Activated CD4-positive, alpha-beta memory T cell treated with anti-CD3 and anti-CD28 coated beads for 36 hours (primary cell): ENCODE measurements at regions not wholly inside any gene's neighbourhood (a gene's known extent, or its start where the extent isn't known, plus 50 kb on each side); places are given as distances from the start of the nearest gene placed in this dataset.
"Not testable (repeated sequence)": the region's sequence is repeated elsewhere in the genome, so short reads cannot be mapped to it uniquely, and the experiment has no call there.

Experiments
- CTCF ChIA-PET: fragments of 350-600 bp; sonication (Branson Sonifier 250); formaldehyde crosslinking; loops from one replicate; lab custom pipeline; 2021; ENCODE audit warnings: antibody characterized with exemption, inconsistent platforms; lab: Charles Lee
- POLR2A ChIA-PET: fragments of 350-600 bp; sonication (Branson Sonifier 250); formaldehyde crosslinking; loops from one replicate; lab custom pipeline; 2021; ENCODE audit warnings: antibody characterized with exemption; lab: Charles Lee
- DNase-seq: peaks from one replicate; pipeline ENCODE4 v3.0.0-alpha.2; 2020
- H3K27ac Mint-ChIP-seq: one replicate; pipeline ENCODE4 v1.8.0; 2021; ENCODE audit warnings: mixed read lengths
- H3K27me3 Mint-ChIP-seq: one replicate; pipeline ENCODE4 v1.8.0; 2021; ENCODE audit warnings: mixed read lengths
- H3K36me3 Mint-ChIP-seq: one replicate; pipeline ENCODE4 v1.8.0; 2021; ENCODE audit warnings: mixed read lengths
- H3K4me1 Mint-ChIP-seq: one replicate; pipeline ENCODE4 v1.8.0; 2021; ENCODE audit warnings: low read depth, mixed read lengths
- H3K4me3 Mint-ChIP-seq: one replicate; pipeline ENCODE4 v1.8.0; 2021; ENCODE audit warnings: mild to moderate bottlenecking, mixed read lengths
- H3K9me3 Mint-ChIP-seq: one replicate; pipeline ENCODE4 v1.8.0; 2021; ENCODE audit warnings: mixed read lengths
- intact Hi-C: fragments of 100-400 bp; cut with micrococcal nuclease; formaldehyde crosslinking; loops from one replicate; pipeline ENCODE4 v1.15.1; 2023

DNA sequence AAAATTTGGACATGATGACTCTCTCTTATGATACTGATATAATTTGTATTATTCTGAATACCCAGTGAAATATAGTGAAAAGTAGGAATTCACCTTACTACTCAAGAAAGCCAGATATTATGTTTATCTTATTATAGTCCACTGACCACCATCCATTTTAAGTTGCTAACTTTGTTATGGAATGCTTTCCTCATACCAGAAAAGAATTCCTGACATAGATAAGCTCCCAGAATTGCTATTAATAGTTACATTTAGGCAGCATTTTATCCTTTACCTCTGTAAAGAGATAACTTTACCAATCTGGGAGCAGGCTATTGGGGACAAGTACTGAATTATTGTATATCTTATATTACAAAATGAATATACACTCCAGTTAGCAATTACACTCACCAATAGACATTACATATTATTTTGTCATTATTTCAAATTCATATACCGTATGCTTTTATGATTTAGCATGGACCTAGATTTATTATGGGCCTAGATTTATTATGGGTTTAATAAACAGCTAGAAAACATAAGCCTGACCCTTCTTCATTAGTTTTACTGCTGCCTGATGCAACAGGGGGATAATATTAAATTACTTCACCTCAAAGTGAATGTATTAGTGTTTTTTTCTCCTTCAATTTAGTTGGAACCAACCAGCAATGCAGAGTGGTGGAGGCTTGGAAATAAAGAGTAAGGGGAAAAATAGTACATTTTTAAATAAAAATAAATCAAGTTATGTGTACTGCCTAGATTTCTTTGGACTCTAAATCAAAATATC, 1886.1 kb downstream of the PCDH9 start:
- CTCF ChIA-PET = no interaction called here
- no peaks in the 10 kb centered on the region for H3K27me3 Mint-ChIP-seq
- H3K36me3 Mint-ChIP-seq = no peaks in the 10 kb centered on the region
- POLR2A ChIA-PET = no interaction called here
- intact Hi-C loops = no loop called here
- no peaks in the 10 kb centered on the region for H3K4me1 Mint-ChIP-seq
- H3K9me3 Mint-ChIP-seq = peaks cover 9% of the 10 kb centered on the region
- no peak overlapping the region for H3K4me3 Mint-ChIP-seq
- no peak for DNase-seq
- no peak overlapping the region for H3K27ac Mint-ChIP-seq

DNA sequence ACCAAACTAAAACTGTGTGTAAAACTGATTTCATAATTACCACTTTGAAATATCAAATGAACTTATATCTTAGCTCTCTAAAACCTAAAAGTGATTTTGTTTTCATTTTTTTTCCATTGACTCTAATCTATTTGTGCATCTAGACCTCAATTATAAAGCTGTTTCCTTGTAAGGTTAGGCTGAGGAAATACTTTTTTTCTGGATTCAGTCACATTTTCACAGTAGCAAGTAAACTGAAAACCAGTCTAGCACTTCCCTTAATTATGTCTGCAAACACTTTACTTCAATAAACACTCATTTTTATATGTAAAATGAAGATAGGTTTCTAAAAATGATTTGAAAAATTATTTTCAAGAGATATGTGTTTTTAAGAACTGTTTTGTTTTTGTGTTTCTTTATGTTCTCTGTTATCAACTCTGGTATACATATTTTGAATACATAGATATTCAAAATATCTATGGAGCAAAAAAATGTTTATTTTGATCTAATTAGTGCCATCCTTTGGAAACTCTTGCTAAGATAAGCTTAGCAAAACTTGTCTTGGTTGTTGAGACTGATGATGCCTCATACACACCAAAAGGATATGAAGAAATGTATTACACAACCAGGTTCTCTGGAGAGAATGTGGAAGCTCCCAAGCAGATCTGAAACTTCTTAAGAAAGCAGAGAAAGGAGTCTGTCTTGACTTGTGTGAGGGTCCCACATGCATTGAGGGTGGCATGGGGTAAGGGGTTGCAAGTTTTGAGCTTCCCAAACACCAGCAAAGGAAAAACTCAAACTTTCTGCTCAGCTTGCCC, 1887.4 kb downstream of the PCDH9 start:
- DNase-seq = no peak
- Mint-ChIP-seq H3K9me3 (peaks cover 9% of the 10 kb centered on the region), H3K36me3 (no peaks in the 10 kb centered on the region), H3K4me3 (no peak overlapping the region), H3K27me3 (no peaks in the 10 kb centered on the region), H3K27ac (no peak overlapping the region), H3K4me1 (no peaks in the 10 kb centered on the region)
- ChIA-PET CTCF (no interaction called here), POLR2A (no interaction called here)
- intact Hi-C loops = no loop called here

- Mint-ChIP-seq H3K9me3 (no peaks in the 10 kb centered on the region), H3K4me3 (no peak overlapping the region), H3K27me3 (no peaks in the 10 kb centered on the region), H3K27ac (no peak overlapping the region), H3K36me3 (no peaks in the 10 kb centered on the region), H3K4me1 (no peaks in the 10 kb centered on the region)
- intact Hi-C loops = no loop called here
- CTCF ChIA-PET = no interaction called here
- POLR2A ChIA-PET = no interaction called here
- no peak for DNase-seq
These were observed 1890.9 kb downstream of the PCDH9 start for GRCh38 chr13:65339241-65339640.

- DNase-seq = no peak
- no peaks in the 10 kb centered on the region for H3K36me3 Mint-ChIP-seq
- H3K4me3 Mint-ChIP-seq = no peak overlapping the region
- H3K27me3 Mint-ChIP-seq = no peaks in the 10 kb centered on the region
- CTCF ChIA-PET = no interaction called here
- POLR2A ChIA-PET = no interaction called here
- intact Hi-C loops = no loop called here
- H3K4me1 Mint-ChIP-seq = no peaks in the 10 kb centered on the region
- H3K27ac Mint-ChIP-seq = no peak overlapping the region
- no peaks in the 10 kb centered on the region for H3K9me3 Mint-ChIP-seq
These were observed 1893.2 kb downstream of the PCDH9 start for GRCh38 chr13:65336916-65337315.

GRCh38 chr13:65336087-65336749, 1893.9 kb downstream of the PCDH9 start:
- H3K4me1 Mint-ChIP-seq = no peaks in the 10 kb centered on the region
- ChIA-PET CTCF (no interaction called here), POLR2A (no interaction called here)
- H3K27me3 Mint-ChIP-seq = no peaks in the 10 kb centered on the region
- no peak overlapping the region for H3K27ac Mint-ChIP-seq
- no peak overlapping the region for H3K4me3 Mint-ChIP-seq
- no peaks in the 10 kb centered on the region for H3K9me3 Mint-ChIP-seq
- DNase-seq = no peak
- intact Hi-C loops = no loop called here
- no peaks in the 10 kb centered on the region for H3K36me3 Mint-ChIP-seq

GRCh38 chr13:65330691-65331090, 1899.4 kb downstream of the PCDH9 start:
- Mint-ChIP-seq H3K27me3 (no peaks in the 10 kb centered on the region), H3K36me3 (no peaks in the 10 kb centered on the region), H3K4me3 (no peak overlapping the region), H3K4me1 (no peaks in the 10 kb centered on the region), H3K9me3 (peaks cover 2% of the 10 kb centered on the region), H3K27ac (no peak overlapping the region)
- CTCF ChIA-PET = no interaction called here
- DNase-seq = no peak
- POLR2A ChIA-PET = no interaction called here
- intact Hi-C loops = no loop called here

- POLR2A ChIA-PET = no interaction called here
- Mint-ChIP-seq H3K27ac (no peak overlapping the region), H3K4me1 (no peaks in the 10 kb centered on the region), H3K36me3 (no peaks in the 10 kb centered on the region), H3K27me3 (no peaks in the 10 kb centered on the region), H3K9me3 (peaks cover 2% of the 10 kb centered on the region), H3K4me3 (no peak overlapping the region)
- DNase-seq = no peak
- CTCF ChIA-PET = no interaction called here
- intact Hi-C loops = no loop called here
These were observed 1899.8 kb downstream of the PCDH9 start for GRCh38 chr13:65330287-65330686.

DNA sequence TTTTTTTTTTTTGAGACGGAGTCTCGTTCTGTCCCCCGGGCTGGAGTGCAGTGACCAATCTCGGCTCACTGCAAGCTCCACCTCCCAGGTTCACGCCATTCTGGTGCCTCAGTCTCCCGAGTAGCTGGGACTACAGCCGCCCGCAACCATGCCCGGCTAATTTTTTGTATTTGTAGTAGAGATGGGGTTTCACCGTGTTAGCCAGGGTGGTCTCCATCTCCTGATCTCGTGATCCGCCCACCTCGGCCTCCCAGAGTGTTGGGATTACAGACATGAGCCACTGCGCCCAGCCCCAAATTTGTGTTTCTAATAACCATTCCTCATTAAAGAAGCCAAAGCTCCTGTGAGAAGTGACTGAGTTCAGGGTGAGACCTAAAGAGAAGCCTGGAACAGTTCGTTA, 1906.9 kb downstream of the PCDH9 start:
- H3K4me1 Mint-ChIP-seq, DNase-seq, intact Hi-C loops, CTCF ChIA-PET, H3K27ac Mint-ChIP-seq, H3K27me3 Mint-ChIP-seq, POLR2A ChIA-PET, H3K36me3 Mint-ChIP-seq, H3K9me3 Mint-ChIP-seq, H3K4me3 Mint-ChIP-seq: not testable (repeated sequence)

- H3K4me1 Mint-ChIP-seq, H3K27ac Mint-ChIP-seq, POLR2A ChIA-PET, DNase-seq, H3K4me3 Mint-ChIP-seq, H3K9me3 Mint-ChIP-seq, H3K36me3 Mint-ChIP-seq, H3K27me3 Mint-ChIP-seq, intact Hi-C loops, CTCF ChIA-PET: not testable (repeated sequence)
These were observed 1908.7 kb downstream of the PCDH9 start for GRCh38 chr13:65321423-65321822.

DNA sequence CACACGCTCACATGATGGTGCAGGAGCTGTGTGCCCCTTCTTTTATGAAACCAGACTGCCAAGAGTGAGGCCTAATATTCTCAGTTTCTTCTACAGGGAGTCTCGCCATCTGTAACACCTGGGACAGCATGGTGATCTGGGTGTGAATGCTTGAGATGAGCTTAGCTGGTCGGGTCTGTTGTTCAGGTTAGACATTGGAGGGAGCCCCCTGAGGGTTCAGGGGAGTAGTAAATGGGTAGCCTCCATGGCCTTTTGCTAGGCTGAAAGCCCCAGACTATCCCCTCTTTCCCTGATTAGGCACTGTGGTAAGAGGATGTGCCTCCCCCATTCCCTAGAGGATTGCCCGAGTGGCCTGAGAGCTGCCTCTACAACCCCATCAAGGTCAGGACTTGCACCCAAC, 1916.1 kb downstream of the PCDH9 start:
- ChIA-PET POLR2A (no interaction called here), CTCF (no interaction called here)
- H3K27ac Mint-ChIP-seq = no peak overlapping the region
- DNase-seq = no peak
- no peaks in the 10 kb centered on the region for H3K27me3 Mint-ChIP-seq
- no peaks in the 10 kb centered on the region for H3K36me3 Mint-ChIP-seq
- peaks cover 15% of the 10 kb centered on the region for H3K9me3 Mint-ChIP-seq
- H3K4me1 Mint-ChIP-seq = no peaks in the 10 kb centered on the region
- H3K4me3 Mint-ChIP-seq = no peak overlapping the region
- intact Hi-C loops = no loop called here

GRCh38 chr13:65310663-65311328, 1919.3 kb downstream of the PCDH9 start:
- H3K9me3 Mint-ChIP-seq = peaks cover 17% of the 10 kb centered on the region
- ChIA-PET POLR2A (no interaction called here), CTCF (interaction anchor here (1.0 kb wide), 1 partner anchor 10 kb away, joined by 3 read pairs; no protein-coding TSS in a partner anchor)
- DNase-seq = no peak
- intact Hi-C loops = no loop called here
- H3K4me3 Mint-ChIP-seq = no peak overlapping the region
- no peaks in the 10 kb centered on the region for H3K36me3 Mint-ChIP-seq
- no peak overlapping the region for H3K27ac Mint-ChIP-seq
- no peaks in the 10 kb centered on the region for H3K27me3 Mint-ChIP-seq
- H3K4me1 Mint-ChIP-seq = no peaks in the 10 kb centered on the region

DNA sequence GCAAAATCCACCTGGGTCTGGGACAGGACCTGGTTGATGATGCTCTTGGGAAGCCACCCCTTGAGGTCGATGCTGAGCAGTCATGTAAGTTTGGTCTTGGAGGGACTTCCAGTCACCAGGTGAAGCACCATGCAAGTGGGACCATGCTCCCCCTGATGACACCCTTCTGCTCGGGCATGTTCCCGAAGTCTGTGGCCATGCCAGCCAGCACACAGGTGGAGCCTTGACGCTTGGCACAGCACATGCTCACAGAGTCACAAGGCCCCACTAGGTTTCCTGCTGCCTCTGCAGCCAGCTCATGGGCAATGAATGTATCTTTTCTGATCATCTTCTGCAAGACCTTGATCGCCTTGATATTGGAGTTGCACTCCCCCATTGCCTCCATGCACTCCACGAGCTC, 1920.2 kb downstream of the PCDH9 start:
- Mint-ChIP-seq H3K27ac (no peak overlapping the region), H3K27me3 (no peaks in the 10 kb centered on the region), H3K9me3 (peaks cover 15% of the 10 kb centered on the region), H3K4me3 (no peak overlapping the region), H3K4me1 (no peaks in the 10 kb centered on the region), H3K36me3 (no peaks in the 10 kb centered on the region)
- POLR2A ChIA-PET = no interaction called here
- CTCF ChIA-PET = interaction anchor here (1.0 kb wide), 1 partner anchor 11 kb away, joined by 3 read pairs; no protein-coding TSS in a partner anchor
- DNase-seq = no peak
- intact Hi-C loops = no loop called here
